NCI-H2107 treated with DMSO at 0.1 percent for 48 hours (cell line): ENCODE measurements at regions not wholly inside any gene's neighbourhood (a gene's known extent, or its start where the extent isn't known, plus 50 kb on each side); places are given as distances from the start of the nearest gene placed in this dataset.

Experiments
- DNase-seq: peaks from one replicate; lab custom pipeline; 2025; ENCODE audit not compliant: unreplicated experiment; lab: John Stamatoyannopoulos, UW

DNA sequence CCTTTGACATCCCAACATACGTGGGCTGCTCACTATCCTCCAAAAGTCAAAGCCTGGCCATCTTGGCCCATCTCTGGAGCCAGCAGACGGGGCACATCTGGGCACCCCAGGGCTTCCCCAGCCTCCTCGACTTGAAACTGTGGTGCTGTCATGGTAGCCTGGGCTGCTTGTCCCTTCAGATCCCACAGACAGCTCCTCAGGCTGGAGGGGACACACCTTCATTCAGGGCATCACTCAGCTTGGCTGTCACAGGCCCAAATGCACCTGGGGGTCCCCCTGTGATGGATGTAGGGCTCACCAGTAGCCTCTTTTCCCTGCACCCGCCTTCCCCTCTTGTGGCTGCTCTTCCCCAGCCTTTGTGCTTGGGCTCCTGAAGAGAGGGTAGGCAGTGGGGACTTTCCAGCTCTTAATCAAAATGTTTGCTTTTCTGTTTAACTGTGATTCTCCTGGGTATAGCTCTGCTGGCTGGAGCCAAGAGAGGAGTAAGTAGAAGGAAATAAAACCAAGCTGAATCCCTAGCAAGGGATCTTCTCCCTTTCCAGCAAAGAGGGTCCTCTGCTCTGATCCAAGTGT, 92.3 kb downstream of the GYPC start:
- DNase-seq, result no peak

DNA sequence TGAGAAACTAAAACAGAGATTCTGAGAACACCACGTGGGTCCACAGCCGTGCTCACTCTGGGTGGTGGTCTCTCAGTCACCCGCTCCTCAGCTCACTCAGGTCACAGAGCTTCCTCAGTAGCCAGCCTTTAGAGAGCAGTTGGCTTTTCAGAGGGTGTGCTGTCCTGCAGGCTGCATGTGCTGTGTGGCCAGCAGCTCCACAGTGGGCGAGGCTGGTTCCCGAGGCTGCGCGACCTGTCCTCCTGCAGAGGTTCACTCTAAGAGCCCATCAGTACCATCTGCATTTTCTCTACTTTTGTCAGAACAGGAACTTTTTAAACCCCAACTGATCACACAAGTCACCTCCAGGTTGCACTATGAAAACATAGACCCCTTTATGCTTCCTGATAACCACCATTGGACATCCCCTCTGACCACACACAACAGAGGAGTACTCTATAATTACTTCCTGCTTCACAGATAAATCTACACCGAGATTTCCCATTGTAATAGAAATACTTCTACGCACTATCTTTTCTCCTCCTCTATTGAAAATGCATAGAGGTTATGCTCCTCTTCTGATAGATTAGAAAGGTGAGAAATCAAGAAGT, 93.1 kb downstream of the GYPC start:
- no peak for DNase-seq

DNA sequence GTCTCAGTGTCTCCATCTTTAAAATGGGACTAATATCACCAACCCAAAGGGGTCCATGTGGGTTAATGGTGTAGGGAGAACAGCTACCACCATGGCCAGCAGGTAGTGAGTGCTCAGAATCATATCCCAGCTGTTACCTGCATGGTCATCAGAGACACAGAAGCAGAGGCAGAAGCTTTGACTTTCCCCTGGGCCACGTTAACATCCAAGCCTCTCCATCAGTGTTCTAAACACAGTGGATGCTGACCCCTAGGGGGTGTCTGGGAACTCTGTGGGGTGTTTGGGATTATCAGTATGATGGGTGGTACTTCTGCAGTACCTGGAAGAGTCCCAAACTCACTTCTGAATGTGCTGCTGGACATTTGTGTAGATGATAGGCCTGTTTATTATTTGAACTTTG, 93.6 kb downstream of the GYPC start:
- no peak for DNase-seq

DNA sequence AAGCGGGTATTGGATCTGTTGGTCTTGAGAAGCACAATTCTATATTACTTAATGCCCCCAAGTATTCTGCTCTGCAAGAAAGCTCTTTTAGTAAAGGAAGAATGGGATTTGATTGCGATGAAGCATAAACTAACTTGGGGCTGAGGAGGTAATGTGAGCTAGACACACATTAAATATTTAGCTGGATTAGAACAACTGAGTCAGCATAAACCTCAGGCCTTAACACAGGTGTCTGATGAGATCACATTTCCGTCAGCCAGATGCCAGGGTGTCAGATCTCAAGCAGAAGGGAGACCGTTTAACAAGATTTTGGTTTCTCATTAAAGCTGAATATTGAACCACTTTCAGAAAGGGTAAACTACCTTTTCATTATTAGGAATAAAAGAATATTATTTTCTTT, 94.5 kb downstream of the GYPC start:
- DNase-seq, result no peak

DNA sequence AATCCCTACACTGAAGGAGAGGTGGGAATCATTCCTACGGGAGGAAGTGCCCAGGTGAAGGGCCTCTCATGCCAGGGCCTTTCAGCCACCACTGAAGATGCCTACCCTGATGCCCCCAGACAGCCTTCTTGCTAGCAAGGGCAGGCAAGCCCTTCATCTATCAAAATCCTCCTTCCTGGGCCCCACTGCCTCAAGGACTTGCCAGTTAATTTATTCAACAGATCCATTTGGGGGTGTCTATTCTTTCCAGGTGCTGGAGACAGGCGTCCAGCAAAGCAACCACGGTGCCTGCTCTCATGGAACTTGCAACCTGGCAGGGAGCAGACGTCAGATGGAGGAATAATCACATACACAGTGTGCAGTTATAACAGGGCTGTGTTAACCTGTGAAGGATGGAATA, 95.5 kb downstream of the GYPC start:
- no peak for DNase-seq

DNA sequence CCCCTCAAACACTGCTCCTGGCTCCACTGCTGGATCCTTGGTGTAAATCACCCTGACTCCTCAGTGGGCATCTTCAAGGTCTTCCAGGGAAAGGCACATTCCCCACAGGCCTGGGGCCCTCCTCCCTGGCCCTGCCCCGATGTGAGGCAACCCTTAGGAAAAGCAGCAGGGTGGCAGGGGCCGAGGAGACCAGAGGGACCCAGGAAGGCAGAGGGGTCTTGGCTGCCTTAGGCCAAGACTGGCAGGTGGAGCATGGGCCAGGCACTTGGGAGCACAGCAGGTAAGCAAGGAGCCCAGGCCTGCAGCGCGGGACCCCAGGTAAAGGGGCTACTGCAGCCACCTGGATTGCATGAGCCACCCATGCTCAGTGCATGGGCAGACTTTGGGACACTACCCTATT, 96.9 kb downstream of the GYPC start:
- no peak for DNase-seq

DNA sequence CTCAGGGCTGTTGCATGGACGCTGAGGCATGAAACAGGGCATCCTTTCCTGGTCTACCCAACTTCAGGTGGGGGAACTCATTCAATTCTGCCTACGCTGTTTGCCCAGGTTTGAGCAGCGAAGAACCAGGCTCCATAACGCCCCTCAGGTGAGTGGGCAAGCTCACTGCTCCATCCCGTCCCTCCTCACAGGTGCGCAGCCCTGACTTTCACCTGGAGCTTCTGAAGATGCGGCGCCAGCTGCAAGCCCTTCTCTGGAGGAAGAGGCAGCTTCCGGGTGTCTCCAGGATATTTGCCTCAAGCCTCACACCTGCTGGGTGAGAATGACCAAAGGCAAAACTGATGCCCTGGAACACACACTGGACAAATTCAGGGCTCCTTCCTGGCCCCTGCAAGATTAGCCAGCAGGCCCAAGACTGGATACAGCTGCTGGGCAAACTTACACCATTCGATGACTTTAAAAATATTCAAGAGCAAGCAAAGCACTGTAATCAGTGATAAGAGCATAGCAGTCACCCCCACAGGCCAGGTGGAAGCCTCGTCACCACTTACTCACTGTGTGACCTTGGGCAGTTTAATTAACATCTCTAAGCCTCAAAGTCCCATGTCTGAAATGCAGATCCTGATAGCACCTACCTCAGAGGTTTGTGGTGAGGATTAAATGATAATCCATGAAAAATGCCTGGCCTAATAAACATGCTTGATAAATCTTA, 97.7 kb downstream of the GYPC start:
- DNase-seq, result no peak

DNA sequence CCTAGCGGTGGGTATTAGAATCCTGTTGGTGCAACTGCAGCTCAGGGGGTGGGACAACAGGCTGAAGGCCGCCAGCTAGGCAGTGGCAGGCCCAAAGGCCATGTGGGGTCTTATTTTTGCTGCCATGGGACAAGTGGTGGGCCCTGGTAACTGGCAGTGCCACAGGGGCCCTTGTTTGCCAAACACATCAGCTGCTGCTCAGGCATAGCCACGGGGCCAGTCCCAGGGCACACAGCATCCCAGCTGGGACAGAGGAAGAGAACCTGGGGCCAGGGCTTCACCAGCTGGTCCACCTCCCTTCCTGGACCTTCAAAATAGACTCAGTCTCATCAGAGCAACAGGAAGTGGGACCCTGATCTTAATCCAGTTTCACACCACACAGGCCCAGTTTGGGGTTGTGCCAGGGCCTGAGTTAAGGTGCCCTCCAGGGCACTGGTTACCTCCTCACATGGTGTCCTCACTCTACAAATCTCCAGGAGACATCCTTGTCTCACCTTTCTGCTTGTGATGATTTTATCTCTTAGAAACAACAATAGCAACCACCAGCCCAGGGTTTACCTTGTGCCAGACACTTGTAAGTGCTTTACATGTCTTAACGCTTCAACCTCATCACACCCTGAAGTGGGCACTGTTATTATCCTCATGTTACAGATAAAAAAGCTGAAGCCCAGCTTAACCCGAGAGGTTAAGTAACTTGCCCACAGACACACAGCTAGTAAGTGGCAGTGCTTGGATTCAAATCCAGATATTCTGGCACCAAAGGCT, 98.5 kb downstream of the GYPC start:
- DNase-seq, result no peak

DNA sequence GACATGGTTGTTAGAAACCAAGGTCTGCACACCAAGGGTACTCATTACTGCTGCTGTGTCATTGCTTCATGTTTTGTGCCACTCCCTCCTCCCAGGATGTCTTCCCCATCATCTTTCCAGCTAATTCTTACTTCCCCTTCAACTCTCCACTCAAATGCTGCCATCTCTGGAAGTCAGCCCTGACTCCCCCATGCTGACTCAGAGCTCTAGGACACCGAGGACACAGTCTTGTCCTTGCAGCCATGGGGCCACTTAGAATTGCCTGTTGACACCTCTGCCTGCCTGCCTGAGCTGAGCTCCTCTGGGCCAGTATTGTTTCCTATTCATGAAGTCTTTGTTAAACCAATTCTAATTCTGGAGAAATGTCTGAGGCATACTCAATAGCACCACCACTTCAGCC, 100.2 kb downstream of the GYPC start:
- DNase-seq, result no peak

DNA sequence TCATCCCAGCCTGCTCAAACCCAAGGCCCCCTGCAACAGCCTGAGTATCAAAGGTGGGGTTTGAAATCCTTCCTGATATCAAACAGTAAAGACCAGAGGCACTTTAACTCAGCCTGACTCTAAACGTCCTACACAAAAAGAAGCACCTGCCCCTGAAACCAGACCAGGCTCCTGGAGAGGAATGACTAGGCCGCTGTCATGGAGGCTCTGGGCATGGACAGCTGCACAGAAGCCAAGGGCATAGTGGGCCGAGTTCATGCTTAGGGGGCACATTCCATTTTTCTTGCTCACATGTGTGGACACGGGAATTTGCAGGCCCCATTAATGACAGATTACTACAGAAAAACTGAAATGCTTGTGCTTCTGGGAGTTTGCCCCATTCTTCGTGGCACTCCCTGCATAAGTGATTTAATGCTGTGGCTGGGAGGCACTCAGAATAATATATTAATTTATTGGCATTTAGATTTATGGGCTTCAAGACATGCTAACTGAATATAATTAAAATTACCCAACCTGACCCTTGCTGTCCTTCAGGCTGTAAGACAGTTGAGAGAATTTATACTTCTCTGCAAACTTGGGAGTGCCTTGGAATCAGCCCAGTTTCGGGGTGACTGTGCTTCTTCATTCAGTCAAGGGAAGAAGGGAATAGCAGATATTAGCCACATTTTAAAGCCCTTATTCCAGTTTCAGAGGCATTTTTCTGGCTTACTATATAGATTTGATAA, 105.5 kb downstream of the GYPC start:
- no peak for DNase-seq

DNA sequence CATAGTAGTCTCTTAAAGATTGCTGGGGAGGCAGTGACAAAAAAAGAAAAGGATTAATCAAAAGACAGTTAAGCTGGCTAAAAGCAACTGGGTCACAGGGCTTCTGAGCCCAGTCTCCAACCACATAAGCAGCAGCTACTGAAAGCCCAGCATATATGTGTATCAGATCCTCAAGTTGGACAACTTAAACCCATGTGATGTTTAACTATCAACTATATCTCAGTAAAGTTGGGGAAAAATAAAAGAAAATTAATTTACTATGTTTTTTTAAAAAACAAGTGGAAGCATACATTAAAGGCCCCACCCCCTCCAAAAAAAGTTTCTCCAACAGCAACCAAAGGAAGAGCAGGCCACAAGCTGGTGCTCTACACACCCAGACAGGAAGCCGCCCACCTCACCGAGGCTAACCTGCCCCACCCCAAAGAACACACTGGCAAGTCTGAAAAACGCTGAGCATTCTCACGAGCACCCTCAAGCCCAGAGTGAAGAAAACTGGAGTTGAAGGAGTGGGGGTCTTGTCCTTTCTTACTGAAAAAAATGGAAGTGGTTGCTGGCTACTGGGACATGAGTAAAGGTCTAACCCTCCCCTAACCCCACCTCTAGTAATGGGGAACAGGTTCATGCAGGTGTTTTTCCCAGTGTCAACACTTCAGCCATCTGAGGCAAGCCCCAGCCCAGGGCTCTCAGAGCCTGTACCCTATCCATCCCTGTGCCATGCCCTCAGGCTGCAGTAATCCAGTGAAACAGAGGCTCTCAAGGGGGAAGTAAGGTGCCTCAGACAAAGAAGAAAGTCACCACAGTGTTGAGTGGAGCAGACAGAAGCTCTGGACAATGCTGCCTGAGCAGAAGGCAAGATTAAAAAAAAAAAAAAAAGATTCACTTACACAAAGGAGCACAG, 106.3 kb downstream of the GYPC start:
- DNase-seq, result no peak

DNA sequence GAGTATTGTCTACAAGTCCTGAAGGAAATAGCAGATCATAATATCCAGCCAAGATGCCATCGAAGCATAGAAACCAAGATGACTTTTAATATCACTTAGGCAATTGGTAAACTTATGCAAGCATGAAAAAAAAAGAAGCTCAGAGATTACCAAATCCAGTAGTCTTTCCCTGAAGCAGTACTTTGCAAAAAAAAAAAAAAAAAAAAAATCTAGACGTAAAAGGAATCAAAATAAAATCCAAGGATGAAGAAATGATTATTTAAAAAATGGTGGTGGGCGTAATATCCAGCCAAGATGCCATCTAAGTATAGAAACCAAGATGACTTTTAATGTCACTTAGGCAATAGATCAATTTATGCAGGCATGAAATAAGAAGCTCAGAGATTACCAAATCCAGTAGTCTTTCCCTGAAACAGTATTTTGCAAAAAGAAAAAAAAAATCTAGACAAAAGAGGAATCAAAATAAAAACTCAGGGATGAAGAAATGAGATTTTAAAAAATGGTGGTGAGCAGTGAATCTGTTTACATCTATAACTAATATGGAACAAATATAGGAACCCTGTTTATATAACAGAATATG, 108.8 kb downstream of the GYPC start:
- DNase-seq, result no peak

DNA sequence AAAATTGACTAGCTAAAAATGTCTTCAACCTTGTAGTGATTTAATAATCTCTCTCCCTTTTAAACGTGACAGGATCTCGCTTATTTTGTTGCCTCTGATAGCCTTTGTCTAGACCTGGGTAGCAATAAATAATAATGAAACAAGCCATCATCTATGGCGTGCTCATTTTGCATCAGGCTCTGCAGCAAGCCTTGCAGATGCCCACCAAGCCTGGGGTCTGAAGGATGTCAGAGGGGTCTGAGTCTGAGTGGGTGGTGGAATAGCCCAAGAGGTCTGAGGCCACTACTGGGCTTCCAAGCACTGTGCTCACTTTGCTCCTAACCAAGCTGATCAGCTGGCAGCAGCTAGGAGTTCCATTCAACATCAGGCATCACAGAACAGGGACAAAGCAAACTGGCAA, 109.4 kb downstream of the GYPC start:
- DNase-seq, result no peak

DNA sequence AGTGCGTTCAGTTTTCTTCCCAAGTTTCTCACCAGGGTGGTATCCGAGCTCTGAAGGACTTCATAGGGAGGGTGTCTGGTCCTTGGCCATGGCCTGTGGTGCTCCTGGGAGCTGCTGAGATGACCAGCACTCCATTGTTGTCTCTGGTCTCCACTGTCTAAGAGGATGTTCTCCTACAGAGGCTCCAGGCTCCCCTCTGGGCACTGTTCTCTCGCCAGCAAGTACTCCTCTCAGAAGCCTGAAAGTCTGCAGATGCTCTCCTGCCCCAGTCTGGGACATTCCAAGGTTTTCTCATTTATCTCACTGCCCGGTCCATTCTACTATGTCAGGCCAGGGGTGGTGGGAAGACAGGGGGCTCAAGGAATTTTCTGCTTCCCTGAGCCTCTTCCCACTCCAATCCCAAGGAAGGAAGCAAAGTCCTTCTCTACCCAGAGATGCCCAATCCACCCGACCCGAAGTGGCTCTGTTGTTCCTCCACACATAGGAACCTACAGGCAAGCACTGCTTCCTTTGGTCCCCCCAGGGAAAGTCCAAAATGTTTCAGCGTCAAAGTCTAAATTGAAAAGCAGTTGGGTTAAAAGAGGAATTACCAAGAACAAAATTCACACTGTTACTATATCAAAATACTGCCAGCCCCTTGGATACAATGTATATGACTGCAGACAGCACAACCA, 110.5 kb downstream of the GYPC start:
- no peak for DNase-seq

DNA sequence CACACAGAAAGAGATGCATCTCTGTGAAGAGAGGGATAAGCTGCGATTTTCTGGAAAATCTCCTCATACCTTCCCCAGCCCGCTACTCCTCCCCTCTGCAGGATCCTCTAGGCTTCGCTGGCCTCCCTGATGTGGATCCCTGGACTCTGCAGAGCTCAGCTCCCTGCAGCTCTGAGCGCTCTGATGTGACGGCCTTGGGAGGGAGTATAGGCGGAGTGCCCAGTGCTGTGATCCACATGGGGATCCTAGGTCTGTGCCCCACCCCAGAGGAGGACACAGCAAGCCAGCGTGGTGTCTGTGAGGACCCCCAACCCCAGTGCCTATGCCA, 111.0 kb downstream of the GYPC start:
- no peak for DNase-seq

DNA sequence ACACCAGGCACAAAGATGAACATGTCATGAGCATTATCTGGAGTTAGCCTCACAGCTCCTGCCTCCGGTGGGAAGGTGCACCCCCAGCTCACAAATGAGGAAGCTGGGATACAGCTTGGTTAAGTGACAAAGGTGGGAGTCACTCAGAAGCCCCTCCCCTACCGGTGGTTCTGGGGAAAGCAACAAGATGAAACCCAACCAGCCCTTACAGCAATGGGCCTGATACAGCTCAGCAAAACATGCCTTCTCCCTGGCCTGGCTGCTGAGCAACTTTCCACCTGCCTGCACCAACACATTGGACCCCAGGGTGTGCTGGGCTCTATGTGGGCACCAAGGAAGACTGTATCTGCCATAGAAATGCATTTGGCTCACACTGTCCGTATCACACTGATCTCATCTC, 113.2 kb downstream of the GYPC start:
- no peak for DNase-seq

DNA sequence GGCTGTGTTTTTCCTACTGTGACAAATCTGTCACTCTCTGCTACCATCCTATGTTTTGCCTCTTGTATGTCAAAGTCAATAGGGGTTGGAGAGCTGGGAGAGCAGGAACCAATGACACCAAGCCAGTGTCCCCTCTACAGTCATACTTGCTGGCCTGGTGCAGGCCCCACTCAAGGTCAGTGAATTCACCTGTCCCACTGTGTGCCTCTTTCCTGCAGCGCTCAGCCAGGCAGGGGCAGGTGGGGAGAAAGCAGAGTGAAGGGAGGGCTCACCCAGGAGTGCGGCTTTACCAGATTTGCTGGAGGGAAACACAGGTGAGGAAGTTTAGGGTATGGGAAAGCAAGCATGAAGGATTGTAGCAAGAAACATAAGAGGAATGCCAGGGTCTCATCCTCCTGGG, 114.5 kb downstream of the GYPC start:
- no peak for DNase-seq

DNA sequence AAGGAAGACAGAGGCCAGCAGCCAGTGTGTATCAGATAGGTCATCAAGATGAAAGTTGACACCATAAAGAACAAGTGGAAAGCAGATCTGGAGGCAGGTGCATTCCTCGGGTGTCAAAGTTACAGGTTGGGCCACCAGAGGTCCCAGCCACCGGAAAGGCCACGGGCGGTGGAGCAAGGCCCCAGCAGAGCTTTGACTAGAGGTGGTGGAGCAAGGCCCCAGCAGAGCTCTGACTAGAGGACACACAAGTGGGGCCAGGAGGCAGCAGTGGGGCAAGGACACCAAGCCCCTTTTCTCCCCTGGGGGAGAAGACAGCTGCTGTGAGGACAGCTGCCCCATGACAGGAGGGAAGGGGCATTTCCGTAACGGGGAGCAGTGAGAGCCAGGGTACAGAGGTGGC, 115.1 kb downstream of the GYPC start:
- DNase-seq, result no peak

DNA sequence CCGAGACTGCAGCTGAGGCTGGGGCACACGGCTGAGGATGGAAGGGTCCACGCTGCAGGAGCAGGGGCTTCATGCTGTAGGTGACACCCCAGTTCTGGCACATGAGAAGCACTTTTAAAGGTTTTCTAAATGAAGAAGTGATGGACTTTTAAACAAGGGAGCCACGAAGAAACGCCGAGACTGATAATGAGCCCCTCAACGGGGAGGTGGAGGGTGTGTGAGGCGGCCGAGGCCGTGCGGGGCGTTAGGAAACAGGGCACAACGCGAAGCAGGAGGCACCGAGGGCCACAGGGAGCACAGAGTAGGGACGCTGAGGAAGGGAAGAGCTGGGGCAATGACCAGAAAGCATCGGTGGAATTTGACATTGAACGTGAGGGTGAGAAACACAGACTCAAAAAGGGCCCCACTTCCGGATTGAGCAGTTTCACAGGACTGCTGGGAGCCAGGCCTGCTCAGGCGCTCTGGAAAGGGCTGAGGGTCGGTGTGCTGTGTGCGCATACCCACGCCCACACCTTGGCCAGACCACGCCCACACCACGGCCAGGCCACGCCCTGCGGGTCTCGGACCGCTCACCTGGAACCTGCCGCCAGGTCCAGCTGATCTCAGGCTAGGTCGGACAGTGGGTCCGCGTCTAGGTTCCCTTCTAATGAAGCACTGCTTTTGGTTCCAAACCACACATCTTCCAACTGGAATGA, 115.7 kb downstream of the GYPC start:
- no peak for DNase-seq
